Limb (tissue), 2 donors: ENCODE measurements at regions not wholly inside any gene's neighbourhood (a gene's known extent, or its start where the extent isn't known, plus 50 kb on each side); places are given as distances from the start of the nearest gene placed in this dataset.

Experiments
- DNase-seq, 2 donors: peaks; one replicate each; pipeline ENCODE4 v3.0.0-alpha.2; 2016; ENCODE audit errors: extremely low spot score in 2 of 2

GRCh38 chr2:126536605-126537200 lies 119.3 kb upstream of the GYPC start:
- DNase-seq = no peak

DNA sequence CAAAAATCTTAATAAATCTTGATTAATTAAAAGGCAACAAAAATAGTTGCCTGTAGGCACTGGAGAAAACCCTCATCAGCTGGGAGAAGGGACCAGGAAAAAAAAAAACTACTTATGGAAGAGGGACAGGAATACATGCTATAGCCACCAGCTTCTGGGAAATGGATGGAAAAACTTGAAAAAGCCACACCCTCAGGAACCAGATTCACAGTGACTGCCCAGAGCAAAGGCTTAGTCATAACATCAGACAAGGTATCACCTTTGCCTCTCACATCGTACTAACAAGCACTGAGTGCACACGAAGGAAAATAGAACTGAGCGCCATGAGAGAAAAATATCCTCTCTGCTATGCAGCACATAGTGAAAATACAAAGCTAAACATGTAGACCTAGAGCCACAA lies 116.9 kb upstream of the GYPC start:
- no peak for DNase-seq

DNA sequence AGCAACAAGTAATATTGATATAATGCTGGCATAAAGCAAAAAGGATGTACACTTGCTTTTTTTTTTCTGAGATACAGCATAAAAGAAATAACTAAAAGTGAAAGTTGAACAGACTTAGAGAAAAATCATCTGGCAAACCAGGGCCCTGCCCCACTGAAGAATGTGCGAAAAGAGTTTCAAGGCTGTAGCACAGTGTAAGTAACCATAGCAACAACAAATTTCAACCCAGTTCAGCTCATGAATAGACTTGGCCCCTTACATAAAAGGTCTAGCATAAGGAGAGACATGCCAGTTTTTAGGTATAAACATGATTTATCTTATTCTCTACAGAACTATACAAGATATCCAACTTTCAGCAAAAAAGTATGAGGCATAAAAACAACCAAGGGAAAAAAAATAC lies 113.7 kb upstream of the GYPC start:
- no peak for DNase-seq

DNA sequence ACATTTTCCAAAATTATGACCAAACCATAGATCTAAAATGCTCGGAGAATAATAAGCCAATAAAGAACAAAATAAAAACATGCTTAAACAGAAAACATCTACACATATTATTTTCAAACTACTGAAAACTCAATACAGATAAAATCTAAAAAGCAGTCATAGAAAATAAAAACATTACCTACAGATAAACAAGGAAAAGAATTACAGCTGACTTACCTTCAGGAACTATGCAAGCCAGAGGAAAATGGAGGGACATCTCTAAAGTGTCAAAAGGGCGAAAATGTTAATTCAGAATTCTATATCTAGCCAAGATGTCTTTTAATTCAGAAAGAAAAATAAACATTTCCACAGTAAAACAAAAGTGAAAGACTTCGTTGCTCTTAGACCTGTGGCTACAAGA lies 112.9 kb upstream of the GYPC start:
- DNase-seq = no peak

GRCh38 chr2:126558029-126558428 lies 97.9 kb upstream of the GYPC start:
- no peak for DNase-seq

DNA sequence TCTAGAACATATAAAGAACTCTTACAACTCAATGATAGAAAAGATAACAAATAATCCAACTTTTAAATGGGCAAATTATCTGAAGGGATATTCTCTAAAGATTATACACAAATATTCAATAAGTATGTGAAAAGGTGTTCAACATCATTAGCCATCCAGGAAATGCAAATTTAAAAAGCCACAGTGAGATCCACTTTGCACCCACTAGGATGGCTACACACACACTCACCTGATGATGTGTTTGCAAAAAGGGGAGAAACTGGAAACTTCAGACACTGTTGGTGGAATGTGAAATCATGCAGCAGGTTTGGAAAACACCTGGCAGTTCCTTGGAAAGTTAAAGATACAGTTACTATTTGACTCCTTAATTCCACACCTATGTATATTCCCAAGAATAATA lies 87.2 kb upstream of the GYPC start:
- no peak for DNase-seq

DNA sequence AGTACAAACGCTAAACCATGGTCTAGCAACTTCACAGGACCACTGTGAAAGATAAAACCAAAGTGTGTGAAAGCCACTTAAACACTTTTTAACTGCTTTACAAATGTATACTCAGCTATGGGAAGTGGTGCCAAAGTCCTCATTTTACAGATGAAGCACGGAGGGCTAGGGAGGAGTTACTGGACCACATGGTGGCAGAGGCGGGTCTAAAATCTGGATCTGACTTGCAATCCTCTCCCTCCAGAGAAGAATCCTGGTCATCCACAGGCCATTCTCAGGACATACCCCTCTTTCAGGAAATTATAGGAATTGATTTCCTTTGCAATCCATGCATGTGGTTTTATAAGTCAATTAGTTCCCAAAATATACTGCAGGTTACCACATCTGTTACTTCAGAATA lies 84.6 kb upstream of the GYPC start:
- DNase-seq = no peak

DNA sequence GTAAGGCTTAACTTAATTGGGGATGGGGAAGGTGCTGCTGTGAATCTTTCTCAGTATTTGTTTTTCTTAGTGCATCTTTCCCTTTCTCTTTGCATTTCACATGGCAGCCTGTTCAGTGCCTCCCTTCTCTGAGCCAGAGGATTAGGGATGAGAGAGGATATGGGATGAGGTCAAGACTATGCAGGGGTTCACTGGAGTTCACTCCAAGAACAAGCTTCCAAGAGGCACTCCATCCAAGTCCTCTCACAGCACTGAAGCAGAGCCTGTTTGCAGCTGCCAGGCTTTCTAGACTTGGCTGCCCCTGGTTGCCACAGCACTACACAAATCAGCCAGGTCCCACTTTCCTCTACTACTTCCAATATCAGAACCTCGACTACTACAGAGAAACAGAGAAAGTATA lies 80.3 kb upstream of the GYPC start:
- no peak for DNase-seq

DNA sequence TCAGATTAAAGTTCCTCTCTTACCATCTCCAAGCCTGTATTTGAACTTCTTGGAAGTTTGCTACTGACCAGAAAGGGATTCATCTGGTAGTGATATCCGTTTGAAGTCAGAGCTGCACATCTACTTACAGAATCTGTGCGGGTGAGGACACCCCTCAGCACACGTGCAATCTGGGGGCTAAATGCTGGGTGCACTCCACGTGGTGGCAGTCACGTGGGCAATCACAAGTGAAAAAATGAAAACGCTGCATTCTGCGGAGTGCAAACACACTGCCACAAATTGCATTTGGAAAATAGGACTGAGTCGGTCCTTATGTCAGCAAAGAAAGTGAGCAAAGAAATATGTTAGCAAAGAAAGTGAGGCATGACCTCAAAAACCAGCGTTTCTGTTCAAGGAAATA lies 76.1 kb upstream of the GYPC start:
- no peak for DNase-seq

DNA sequence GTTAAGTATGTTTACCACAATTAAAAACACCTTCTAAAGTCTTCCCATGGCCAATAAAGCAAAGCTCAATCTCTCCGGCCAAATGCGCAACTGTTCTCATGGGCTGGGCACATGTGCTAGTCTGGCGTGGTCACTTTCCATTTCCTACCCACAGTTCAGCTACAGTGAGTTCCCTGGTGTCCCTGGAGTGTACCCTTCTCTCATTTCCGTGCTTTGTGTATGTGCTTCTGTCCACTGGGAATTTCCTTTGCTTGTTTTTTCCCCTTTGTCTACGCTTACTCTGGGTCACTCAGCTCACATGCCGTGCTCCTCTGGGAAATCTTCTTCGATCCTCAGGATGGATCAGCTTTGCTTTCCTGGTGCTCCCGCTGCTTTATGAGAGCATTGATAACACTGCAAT lies 69.6 kb upstream of the GYPC start:
- no peak for DNase-seq

- no peak for DNase-seq
Observed at GRCh38 chr2:126599062-126599461, 56.9 kb upstream of the GYPC start.

- DNase-seq = no peak
Observed at GRCh38 chr2:126600742-126601141, 55.2 kb upstream of the GYPC start.

DNA sequence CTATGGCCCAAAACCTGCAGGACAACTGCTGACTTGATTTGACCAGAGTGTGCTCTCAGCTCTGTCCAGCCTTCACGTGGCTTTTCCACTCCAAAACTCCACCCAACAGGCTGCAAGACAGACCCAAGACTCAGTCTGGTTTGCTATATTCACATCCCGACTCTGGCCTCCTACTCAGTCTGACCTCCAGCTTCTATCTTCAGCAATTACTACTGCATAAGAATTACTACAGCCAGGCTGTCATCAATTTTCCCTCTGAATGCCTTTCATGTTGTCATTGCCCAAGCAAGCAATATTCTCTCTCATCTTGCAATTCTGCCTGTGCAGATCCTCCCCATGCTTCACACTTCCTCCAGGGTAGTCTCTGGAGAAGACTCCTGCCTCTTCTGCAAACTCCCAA lies 53.6 kb upstream of the GYPC start:
- DNase-seq = no peak
